IPS DF 6.9 (cell line): ENCODE measurements at regions not wholly inside any gene's neighbourhood (a gene's known extent, or its start where the extent isn't known, plus 50 kb on each side); places are given as distances from the start of the nearest gene placed in this dataset.

Experiments used
- DNase-seq: peaks from one replicate; pipeline ENCODE4 v3.0.0-alpha.2; 2013; ENCODE audit warnings: low read depth, low spot score
- H3K27ac ChIP-seq: one replicate; pipeline ENCODE4 v1.5.1; 2013; ENCODE audit warnings: low read length, control low read depth
- H3K27me3 ChIP-seq: 2 replicates; pipeline ENCODE4 v1.6.1; 2013; ENCODE audit warnings: mild to moderate bottlenecking, low read length; ENCODE audit not compliant: control insufficient read depth, insufficient read depth
- H3K36me3 ChIP-seq: 2 replicates; pipeline ENCODE4 v1.6.1; 2013; ENCODE audit warnings: low read length; ENCODE audit not compliant: control insufficient read depth, insufficient read depth
- H3K4me1 ChIP-seq: 2 replicates; pipeline ENCODE4 v1.6.1; 2013; ENCODE audit warnings: low read length; ENCODE audit not compliant: control insufficient read depth, insufficient read depth
- H3K4me3 ChIP-seq: 2 replicates; pipeline ENCODE4 v1.5.1; 2013; ENCODE audit warnings: mild to moderate bottlenecking, low read length
- H3K9me3 ChIP-seq: 2 replicates; pipeline ENCODE4 v1.6.1; 2013; ENCODE audit warnings: low read length, inconsistent platforms; ENCODE audit not compliant: control insufficient read depth, insufficient read depth
- WGBS: extraction: QIAGEN DNeasy Blood & Tissue Kit; methylation state at CpG from one replicate; pipeline ENCODE4 v1.1.7; 2013; ENCODE audit warnings: mixed read lengths, missing lambda C conversion rate; ENCODE audit not compliant: insufficient read length, insufficient coverage; 5-methylcytosine and 5-hydroxymethylcytosine counted together

DNA sequence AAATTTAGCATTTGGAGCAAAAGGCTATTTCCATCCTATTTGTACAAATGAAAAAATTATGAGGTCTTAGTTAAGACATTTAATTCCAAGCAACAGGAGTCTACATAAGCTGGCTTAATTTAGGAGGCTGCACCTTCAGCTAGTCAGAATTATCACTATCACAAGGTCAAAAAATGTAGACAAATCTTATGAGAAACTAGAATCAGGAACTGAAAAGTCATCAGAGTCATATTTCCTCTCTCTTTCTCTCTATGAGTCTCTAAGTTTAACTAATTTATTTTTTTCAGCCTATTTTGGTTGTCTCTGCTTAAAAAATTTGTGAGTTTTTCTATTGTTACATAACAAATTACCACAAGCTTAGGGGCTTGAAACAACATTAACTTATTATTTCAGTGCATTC is 807.1 kb upstream of the PRMT6 start:
- Histone ChIP-seq H3K4me3 (no peak overlapping the region), H3K27ac (no peak overlapping the region), H3K4me1 (no peaks in the 10 kb centered on the region), H3K27me3 (no peaks in the 10 kb centered on the region), H3K36me3 (no peaks in the 10 kb centered on the region), H3K9me3 (no peaks in the 10 kb centered on the region)
- no peak for DNase-seq

GRCh38 chr1:106249810-106250209 is 806.7 kb upstream of the PRMT6 start:
- H3K4me1 ChIP-seq: no peaks in the 10 kb centered on the region
- no peak overlapping the region for H3K4me3 ChIP-seq
- no peaks in the 10 kb centered on the region for H3K9me3 ChIP-seq
- no peak for DNase-seq
- no peaks in the 10 kb centered on the region for H3K27me3 ChIP-seq
- no CpG with 5 or more reads among the region's 5 CpGs for WGBS
- no peaks in the 10 kb centered on the region for H3K36me3 ChIP-seq
- H3K27ac ChIP-seq: no peak overlapping the region

DNA sequence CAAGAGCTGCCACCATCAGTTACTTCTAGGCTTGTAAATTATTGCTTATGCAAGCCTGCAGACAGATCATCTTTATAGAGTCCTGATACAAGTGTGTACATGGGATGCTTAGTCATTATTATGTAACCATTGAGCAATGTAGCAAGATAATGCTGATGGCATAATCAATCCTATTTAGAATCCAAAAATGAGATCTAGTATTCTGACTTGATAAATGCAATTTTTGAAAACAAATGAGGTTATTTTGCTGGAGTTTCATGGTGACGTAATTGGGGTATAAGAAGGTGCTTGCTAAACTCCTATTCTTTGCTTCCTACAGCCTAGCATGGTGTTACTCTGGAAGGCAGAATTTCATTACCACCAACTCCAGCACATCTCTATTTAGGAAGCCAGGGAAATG is 801.7 kb upstream of the PRMT6 start:
- H3K36me3 ChIP-seq: no peaks in the 10 kb centered on the region
- no peaks in the 10 kb centered on the region for H3K9me3 ChIP-seq
- no peaks in the 10 kb centered on the region for H3K27me3 ChIP-seq
- no peak overlapping the region for H3K27ac ChIP-seq
- H3K4me3 ChIP-seq: no peak overlapping the region
- no CpG with 5 or more reads among the region's 1 CpG for WGBS
- DNase-seq: no peak
- H3K4me1 ChIP-seq: no peaks in the 10 kb centered on the region

DNA sequence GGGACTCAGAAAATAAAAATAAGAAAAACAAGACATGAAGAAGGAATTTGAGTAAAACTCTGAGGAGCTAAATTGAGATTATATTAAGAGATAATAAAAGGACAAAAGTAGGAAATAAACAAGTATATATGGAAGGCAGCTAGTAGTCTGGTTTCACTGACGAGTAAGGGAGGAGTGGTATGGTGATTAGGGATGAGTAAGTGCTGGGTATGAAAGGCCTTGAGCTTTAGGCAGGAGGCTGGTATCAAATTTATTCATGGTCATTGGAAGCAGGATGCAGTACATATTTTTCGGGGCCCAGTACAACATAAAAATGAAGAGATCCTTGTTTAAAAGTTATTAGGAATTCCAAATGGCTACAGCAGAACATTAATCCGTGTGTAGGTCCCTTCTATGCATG is 789.7 kb upstream of the PRMT6 start:
- Histone ChIP-seq H3K4me3 (no peak overlapping the region), H3K9me3 (no peaks in the 10 kb centered on the region), H3K36me3 (no peaks in the 10 kb centered on the region), H3K27ac (no peak overlapping the region), H3K4me1 (no peaks in the 10 kb centered on the region), H3K27me3 (no peaks in the 10 kb centered on the region)
- DNase-seq: no peak
- no CpG with 5 or more reads among the region's 3 CpGs for WGBS

DNA sequence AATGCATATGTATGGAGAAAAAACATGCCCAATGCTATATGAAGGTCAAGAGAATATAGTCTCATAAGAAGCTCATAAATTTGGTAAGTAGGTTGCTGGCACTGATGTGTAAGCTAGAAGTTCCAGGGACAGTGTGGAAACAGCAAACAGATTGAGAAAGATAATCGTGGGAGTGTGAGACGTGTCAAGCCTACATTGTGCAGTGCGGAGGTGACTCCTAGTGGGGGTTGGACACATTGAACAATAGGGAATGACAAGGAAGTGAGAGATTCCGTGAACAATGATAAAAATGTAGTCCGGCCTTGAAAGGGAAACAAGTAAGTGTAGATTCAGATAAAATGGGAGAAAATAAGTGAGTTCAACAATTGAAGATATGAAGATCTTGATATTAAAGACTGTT is 788.4 kb upstream of the PRMT6 start:
- no CpG with 5 or more reads among the region's 5 CpGs for WGBS
- Histone ChIP-seq H3K9me3 (no peaks in the 10 kb centered on the region), H3K4me1 (no peaks in the 10 kb centered on the region), H3K27me3 (no peaks in the 10 kb centered on the region), H3K4me3 (no peak overlapping the region), H3K36me3 (no peaks in the 10 kb centered on the region), H3K27ac (no peak overlapping the region)
- DNase-seq: no peak

DNA sequence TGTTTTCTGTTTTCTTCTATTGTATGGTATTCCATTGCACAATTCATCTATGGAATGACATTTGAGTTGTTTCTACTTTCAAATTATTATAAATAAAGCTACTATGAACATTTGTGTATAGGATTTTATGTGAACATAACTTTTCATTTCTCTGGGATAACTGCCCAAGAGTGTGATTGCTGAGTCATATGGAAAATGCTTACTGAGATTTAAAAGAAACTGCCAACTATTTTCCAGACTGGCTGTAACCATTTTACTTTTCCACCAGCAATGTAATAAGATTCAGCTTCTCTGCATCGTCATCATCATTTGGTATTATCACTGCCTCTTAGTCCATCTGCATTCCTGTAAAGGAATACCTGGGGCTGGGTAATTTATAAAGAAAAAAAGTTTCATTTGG is 779.6 kb upstream of the PRMT6 start:
- WGBS: no CpG with 5 or more reads among the region's 1 CpG
- no peaks in the 10 kb centered on the region for H3K4me1 ChIP-seq
- H3K27me3 ChIP-seq: no peaks in the 10 kb centered on the region
- H3K4me3 ChIP-seq: no peak overlapping the region
- H3K36me3 ChIP-seq: no peaks in the 10 kb centered on the region
- DNase-seq: no peak
- H3K9me3 ChIP-seq: no peaks in the 10 kb centered on the region
- H3K27ac ChIP-seq: no peak overlapping the region

DNA sequence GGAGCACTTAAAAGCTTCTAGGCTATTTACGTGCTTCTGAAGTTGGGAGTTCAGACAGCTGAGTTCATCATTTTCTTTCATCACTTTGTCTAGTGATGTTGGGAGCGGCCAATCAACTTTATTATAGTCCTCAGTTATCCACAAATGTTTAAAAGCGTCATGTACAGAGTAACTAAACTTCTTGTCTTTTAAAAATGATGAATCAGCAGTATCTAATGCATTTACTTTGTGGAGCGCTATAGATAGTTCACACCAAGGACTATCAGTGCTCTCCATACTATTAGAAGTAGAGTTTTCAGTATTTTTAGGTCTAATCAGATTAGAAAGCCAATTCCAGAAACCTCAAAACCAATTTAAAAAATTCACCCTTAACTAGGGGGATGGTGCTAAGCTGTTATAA is 778.7 kb upstream of the PRMT6 start:
- no CpG with 5 or more reads among the region's 4 CpGs for WGBS
- H3K9me3 ChIP-seq: no peaks in the 10 kb centered on the region
- H3K4me3 ChIP-seq: no peak overlapping the region
- H3K36me3 ChIP-seq: no peaks in the 10 kb centered on the region
- no peak overlapping the region for H3K27ac ChIP-seq
- no peak for DNase-seq
- H3K27me3 ChIP-seq: no peaks in the 10 kb centered on the region
- H3K4me1 ChIP-seq: no peaks in the 10 kb centered on the region

GRCh38 chr1:106278716-106279115 is 777.8 kb upstream of the PRMT6 start:
- Histone ChIP-seq H3K36me3 (no peaks in the 10 kb centered on the region), H3K4me3 (no peak overlapping the region), H3K27me3 (no peaks in the 10 kb centered on the region), H3K27ac (no peak overlapping the region), H3K9me3 (no peaks in the 10 kb centered on the region), H3K4me1 (no peaks in the 10 kb centered on the region)
- no peak for DNase-seq
- WGBS: no CpG with 5 or more reads among the region's 2 CpGs

DNA sequence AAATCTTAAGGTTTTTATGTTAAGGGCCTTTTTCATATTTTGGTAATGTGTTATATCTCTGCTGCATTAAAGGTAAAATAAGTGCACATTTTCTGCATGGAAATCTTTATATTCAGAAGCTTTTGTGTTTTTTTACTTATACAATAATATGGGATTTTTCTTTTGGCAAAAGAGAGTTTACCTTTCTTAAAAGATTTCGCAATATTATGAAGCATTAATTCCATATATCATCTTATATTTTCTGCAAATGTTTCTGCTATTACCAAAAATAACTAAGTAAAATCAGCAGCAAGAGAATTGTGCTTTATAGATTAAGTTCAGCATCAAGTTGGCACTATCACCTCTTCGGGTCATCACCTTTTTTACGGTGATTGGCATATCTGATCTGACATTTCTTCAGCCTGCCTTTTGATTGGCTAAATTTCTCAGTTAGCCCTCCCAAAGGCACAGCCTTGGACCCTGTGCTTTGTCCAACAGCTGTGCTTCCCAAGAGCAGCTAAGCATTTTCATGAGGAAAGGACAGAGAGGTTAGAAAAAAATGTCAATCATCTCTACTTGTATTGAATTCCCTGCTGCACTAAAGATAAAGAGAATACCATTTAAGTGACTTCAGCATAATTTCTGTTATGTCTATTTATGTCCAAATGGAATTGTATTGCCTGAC is 767.1 kb upstream of the PRMT6 start:
- no peaks in the 10 kb centered on the region for H3K36me3 ChIP-seq
- H3K27me3 ChIP-seq: no peaks in the 10 kb centered on the region
- no peaks in the 10 kb centered on the region for H3K9me3 ChIP-seq
- no peaks in the 10 kb centered on the region for H3K4me1 ChIP-seq
- no CpG with 5 or more reads among the region's 3 CpGs for WGBS
- H3K27ac ChIP-seq: no peak overlapping the region
- DNase-seq: no peak
- no peak overlapping the region for H3K4me3 ChIP-seq

- no peaks in the 10 kb centered on the region for H3K4me1 ChIP-seq
- H3K4me3 ChIP-seq: no peak overlapping the region
- H3K27me3 ChIP-seq: no peaks in the 10 kb centered on the region
- DNase-seq: no peak
- H3K27ac ChIP-seq: no peak overlapping the region
- H3K9me3 ChIP-seq: no peaks in the 10 kb centered on the region
- WGBS: no CpG with 5 or more reads among the region's 13 CpGs
- H3K36me3 ChIP-seq: no peaks in the 10 kb centered on the region
Observed at GRCh38 chr1:106290805-106291501, 765.5 kb upstream of the PRMT6 start.

DNA sequence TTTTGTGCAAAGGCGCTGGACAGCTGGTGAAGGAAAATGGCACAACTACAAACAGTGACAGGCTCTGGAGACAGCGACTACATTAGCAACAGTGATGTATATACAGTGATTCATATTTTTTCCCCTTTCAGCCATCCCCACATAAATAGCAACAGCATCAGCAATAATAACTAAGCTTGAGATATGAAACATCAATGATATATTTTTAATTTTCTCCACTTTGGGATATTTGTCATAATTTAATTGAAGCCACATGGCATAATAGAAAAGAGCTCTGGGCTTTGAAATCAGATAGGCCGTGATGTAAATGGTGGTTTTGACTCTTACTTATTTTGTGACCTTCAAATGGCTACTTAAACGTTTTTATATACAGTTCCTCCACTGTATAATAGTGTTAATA is 764.3 kb upstream of the PRMT6 start:
- Histone ChIP-seq H3K9me3 (no peaks in the 10 kb centered on the region), H3K4me1 (no peaks in the 10 kb centered on the region), H3K36me3 (no peaks in the 10 kb centered on the region), H3K4me3 (no peak overlapping the region), H3K27me3 (no peaks in the 10 kb centered on the region), H3K27ac (no peak overlapping the region)
- DNase-seq: no peak
- no CpG with 5 or more reads among the region's 4 CpGs for WGBS
